Activated CD4-positive, alpha-beta T cell treated with anti-CD3 and anti-CD28 coated beads, Interleukin-2, amount 10 ng/mL, durations not matched to agents 7 days and 5 days (primary cell): ENCODE measurements at regions not wholly inside any gene's neighbourhood (a gene's known extent, or its start where the extent isn't known, plus 50 kb on each side); places are given as distances from the start of the nearest gene placed in this dataset.

ENCODE experiments used
- CTCF ChIA-PET: fragments of 350-600 bp; sonication (Branson Sonifier 250); formaldehyde crosslinking; loops from one replicate; lab custom pipeline; 2021; ENCODE audit warnings: antibody characterized with exemption; lab: Charles Lee
- POLR2A ChIA-PET: fragments of 350-600 bp; sonication (Branson Sonifier 250); formaldehyde crosslinking; loops from one replicate; lab custom pipeline; 2021; ENCODE audit warnings: antibody characterized with exemption; lab: Charles Lee
- DNase-seq: peaks from one replicate; pipeline ENCODE4 v3.0.0-alpha.2; 2020
- H3K27ac Mint-ChIP-seq: one replicate; pipeline ENCODE4 v1.8.0; 2021; ENCODE audit warnings: mild to moderate bottlenecking, moderate library complexity, mixed read lengths
- H3K27me3 Mint-ChIP-seq: one replicate; pipeline ENCODE4 v1.8.0; 2021; ENCODE audit warnings: mixed read lengths
- H3K36me3 Mint-ChIP-seq: one replicate; pipeline ENCODE4 v1.8.0; 2021; ENCODE audit warnings: low read depth, mixed read lengths
- H3K4me1 Mint-ChIP-seq: one replicate; pipeline ENCODE4 v1.8.0; 2021; ENCODE audit warnings: mixed read lengths
- H3K4me3 Mint-ChIP-seq: one replicate; pipeline ENCODE4 v1.8.0; 2021; ENCODE audit warnings: mild to moderate bottlenecking, moderate library complexity, mixed read lengths
- H3K9me3 Mint-ChIP-seq: one replicate; pipeline ENCODE4 v1.8.0; 2021; ENCODE audit warnings: mixed read lengths

GRCh38 chr9:21668516-21668915 is 133.9 kb upstream of the MTAP start:
- Mint-ChIP-seq H3K4me1 (peaks cover 20% of the 10 kb centered on the region), H3K9me3 (no peaks in the 10 kb centered on the region), H3K4me3 (no peak overlapping the region), H3K27me3 (no peaks in the 10 kb centered on the region), H3K36me3 (no peaks in the 10 kb centered on the region), H3K27ac (no peak overlapping the region)
- ChIA-PET POLR2A (no interaction called here), CTCF (no interaction called here)
- DNase-seq: no peak

GRCh38 chr9:21669701-21670100 is 132.7 kb upstream of the MTAP start:
- peaks cover 20% of the 10 kb centered on the region for H3K4me1 Mint-ChIP-seq
- no peak overlapping the region for H3K27ac Mint-ChIP-seq
- H3K4me3 Mint-ChIP-seq: no peak overlapping the region
- DNase-seq: no peak
- no peaks in the 10 kb centered on the region for H3K9me3 Mint-ChIP-seq
- ChIA-PET CTCF (no interaction called here), POLR2A (no interaction called here)
- peaks cover 2% of the 10 kb centered on the region for H3K27me3 Mint-ChIP-seq
- H3K36me3 Mint-ChIP-seq: no peaks in the 10 kb centered on the region

GRCh38 chr9:21670374-21670773 is 132.1 kb upstream of the MTAP start:
- Mint-ChIP-seq H3K27ac (peak overlapping the region; percentile 7), H3K9me3 (no peaks in the 10 kb centered on the region)
- POLR2A ChIA-PET: no interaction called here

GRCh38 chr9:21672140-21672539 is 130.3 kb upstream of the MTAP start:
- no peak overlapping the region for H3K4me3 Mint-ChIP-seq
- no peaks in the 10 kb centered on the region for H3K9me3 Mint-ChIP-seq
- H3K36me3 Mint-ChIP-seq: no peaks in the 10 kb centered on the region
- H3K27ac Mint-ChIP-seq: no peak overlapping the region
- CTCF ChIA-PET: no interaction called here
- peaks cover 20% of the 10 kb centered on the region for H3K4me1 Mint-ChIP-seq
- DNase-seq: no peak
- POLR2A ChIA-PET: no interaction called here
- peaks cover 5% of the 10 kb centered on the region for H3K27me3 Mint-ChIP-seq

More at GRCh38 chr9:21670374-21670773, 132.1 kb upstream of the MTAP start:
- no peak overlapping the region for H3K4me3 Mint-ChIP-seq
- CTCF ChIA-PET: no interaction called here
- peaks cover 3% of the 10 kb centered on the region for H3K27me3 Mint-ChIP-seq
- peak; percentile 24 for DNase-seq
- no peaks in the 10 kb centered on the region for H3K36me3 Mint-ChIP-seq
- peaks cover 20% of the 10 kb centered on the region for H3K4me1 Mint-ChIP-seq

GRCh38 chr9:21672761-21673160 is 129.7 kb upstream of the MTAP start:
- H3K27ac Mint-ChIP-seq: no peak overlapping the region
- H3K4me1 Mint-ChIP-seq: peaks cover 25% of the 10 kb centered on the region
- H3K9me3 Mint-ChIP-seq: no peaks in the 10 kb centered on the region
- H3K27me3 Mint-ChIP-seq: peaks cover 5% of the 10 kb centered on the region
- POLR2A ChIA-PET: no interaction called here
- CTCF ChIA-PET: no interaction called here
- no peak for DNase-seq
- no peak overlapping the region for H3K4me3 Mint-ChIP-seq
- no peaks in the 10 kb centered on the region for H3K36me3 Mint-ChIP-seq

GRCh38 chr9:21674894-21675293 is 127.5 kb upstream of the MTAP start:
- Mint-ChIP-seq H3K36me3 (no peaks in the 10 kb centered on the region), H3K9me3 (no peaks in the 10 kb centered on the region), H3K4me3 (no peak overlapping the region), H3K4me1 (peaks cover 21% of the 10 kb centered on the region), H3K27me3 (peaks cover 7% of the 10 kb centered on the region), H3K27ac (no peak overlapping the region)
- CTCF ChIA-PET: interaction anchor here (1.3 kb wide), 1 partner anchor 23 kb away, joined by 6 read pairs; no protein-coding TSS in a partner anchor
- POLR2A ChIA-PET: no interaction called here
- no peak for DNase-seq

GRCh38 chr9:21677387-21677786 is 125.0 kb upstream of the MTAP start:
- Mint-ChIP-seq H3K4me1 (peaks cover 7% of the 10 kb centered on the region), H3K36me3 (no peaks in the 10 kb centered on the region), H3K4me3 (no peak overlapping the region), H3K9me3 (no peaks in the 10 kb centered on the region), H3K27ac (no peak overlapping the region), H3K27me3 (peaks cover 9% of the 10 kb centered on the region)
- no peak for DNase-seq
- CTCF ChIA-PET: interaction anchor here (0.7 to 1.2 kb wide), 3 partner anchors 19 to 111 kb away, joined by 3 read pairs; no protein-coding TSS in a partner anchor
- POLR2A ChIA-PET: no interaction called here

GRCh38 chr9:21677834-21678233 is 124.6 kb upstream of the MTAP start:
- no peaks in the 10 kb centered on the region for H3K36me3 Mint-ChIP-seq
- CTCF ChIA-PET: interaction anchor here (1.0 to 1.2 kb wide), 2 partner anchors 18 to 111 kb away, joined by 3 read pairs; no protein-coding TSS in a partner anchor

GRCh38 chr9:21679432-21679831 is 123.0 kb upstream of the MTAP start:
- no peak overlapping the region for H3K27ac Mint-ChIP-seq
- H3K4me3 Mint-ChIP-seq: no peak overlapping the region
- POLR2A ChIA-PET: no interaction called here
- CTCF ChIA-PET: no interaction called here
- H3K27me3 Mint-ChIP-seq: peaks cover 9% of the 10 kb centered on the region
- peaks cover 7% of the 10 kb centered on the region for H3K4me1 Mint-ChIP-seq
- no peaks in the 10 kb centered on the region for H3K36me3 Mint-ChIP-seq
- DNase-seq: no peak
- no peaks in the 10 kb centered on the region for H3K9me3 Mint-ChIP-seq

More at GRCh38 chr9:21677834-21678233, 124.6 kb upstream of the MTAP start:
- Mint-ChIP-seq H3K27me3 (peaks cover 9% of the 10 kb centered on the region), H3K27ac (no peak overlapping the region), H3K4me1 (peaks cover 7% of the 10 kb centered on the region), H3K9me3 (no peaks in the 10 kb centered on the region), H3K4me3 (no peak overlapping the region)
- POLR2A ChIA-PET: no interaction called here
- DNase-seq: no peak

- H3K9me3 Mint-ChIP-seq: no peaks in the 10 kb centered on the region
- no peak for DNase-seq
- CTCF ChIA-PET: no interaction called here
- no peak overlapping the region for H3K4me3 Mint-ChIP-seq
- H3K27me3 Mint-ChIP-seq: peaks cover 6% of the 10 kb centered on the region
- H3K36me3 Mint-ChIP-seq: no peaks in the 10 kb centered on the region
- POLR2A ChIA-PET: no interaction called here
- no peak overlapping the region for H3K27ac Mint-ChIP-seq
- H3K4me1 Mint-ChIP-seq: peaks cover 16% of the 10 kb centered on the region
Observed at GRCh38 chr9:21680590-21680989, 121.8 kb upstream of the MTAP start.

GRCh38 chr9:21681641-21682040 is 120.8 kb upstream of the MTAP start:
- Mint-ChIP-seq H3K4me3 (no peak overlapping the region), H3K27ac (no peak overlapping the region), H3K27me3 (peaks cover 4% of the 10 kb centered on the region), H3K4me1 (peaks cover 16% of the 10 kb centered on the region), H3K36me3 (no peaks in the 10 kb centered on the region), H3K9me3 (no peaks in the 10 kb centered on the region)
- no peak for DNase-seq
- ChIA-PET POLR2A (no interaction called here), CTCF (no interaction called here)

GRCh38 chr9:21682381-21682780 is 120.1 kb upstream of the MTAP start:
- no peak for DNase-seq
- ChIA-PET CTCF (no interaction called here), POLR2A (no interaction called here)
- H3K27me3 Mint-ChIP-seq: peaks cover 4% of the 10 kb centered on the region
- no peaks in the 10 kb centered on the region for H3K9me3 Mint-ChIP-seq
- H3K4me3 Mint-ChIP-seq: no peak overlapping the region
- H3K36me3 Mint-ChIP-seq: no peaks in the 10 kb centered on the region
- H3K27ac Mint-ChIP-seq: no peak overlapping the region
- peaks cover 15% of the 10 kb centered on the region for H3K4me1 Mint-ChIP-seq

- Mint-ChIP-seq H3K36me3 (no peaks in the 10 kb centered on the region), H3K9me3 (no peaks in the 10 kb centered on the region), H3K27ac (no peak overlapping the region), H3K27me3 (peaks cover 4% of the 10 kb centered on the region), H3K4me3 (no peak overlapping the region), H3K4me1 (peaks cover 10% of the 10 kb centered on the region)
- ChIA-PET CTCF (no interaction called here), POLR2A (no interaction called here)
- DNase-seq: no peak
Observed at GRCh38 chr9:21682981-21683380, 119.5 kb upstream of the MTAP start.

- DNase-seq: no peak
- CTCF ChIA-PET: no interaction called here
- Mint-ChIP-seq H3K4me3 (no peak overlapping the region), H3K27ac (no peak overlapping the region), H3K4me1 (peaks cover 9% of the 10 kb centered on the region), H3K9me3 (no peaks in the 10 kb centered on the region), H3K27me3 (peaks cover 4% of the 10 kb centered on the region), H3K36me3 (no peaks in the 10 kb centered on the region)
- POLR2A ChIA-PET: no interaction called here
Observed at GRCh38 chr9:21683484-21684175, 118.8 kb upstream of the MTAP start.
